CD4-positive, alpha-beta T cell treated with Interleukin-21 for 1 hour (primary cell): ENCODE measurements at regions not wholly inside any gene's neighbourhood (a gene's known extent, or its start where the extent isn't known, plus 50 kb on each side); places are given as distances from the start of the nearest gene placed in this dataset.

Experiments used
- DNase-seq: peaks from one replicate; pipeline ENCODE4 v3.0.0-alpha.2; 2020

GRCh38 chr16:60329108-60329507 lies 1595.0 kb upstream of the GOT2 start:
- no peak for DNase-seq

GRCh38 chr16:60328152-60328551 lies 1594.0 kb upstream of the GOT2 start:
- DNase-seq: no peak

GRCh38 chr16:60318486-60318885 lies 1584.4 kb upstream of the GOT2 start:
- DNase-seq: no peak

GRCh38 chr16:60310846-60311445 lies 1576.8 kb upstream of the GOT2 start:
- no peak for DNase-seq

GRCh38 chr16:60304720-60305119 lies 1570.6 kb upstream of the GOT2 start:
- no peak for DNase-seq

- no peak for DNase-seq
These were observed 1570.0 kb upstream of the GOT2 start for GRCh38 chr16:60304066-60304465.

- DNase-seq: no peak
These were observed 1568.6 kb upstream of the GOT2 start for GRCh38 chr16:60302676-60303075.

- no peak for DNase-seq
These were observed 1568.1 kb upstream of the GOT2 start for GRCh38 chr16:60302261-60302660.

- DNase-seq: no peak
These were observed 1565.2 kb upstream of the GOT2 start for GRCh38 chr16:60299241-60299776.

- no peak for DNase-seq
These were observed 1561.3 kb upstream of the GOT2 start for GRCh38 chr16:60295451-60295850.

- no peak for DNase-seq
These were observed 1551.7 kb upstream of the GOT2 start for GRCh38 chr16:60285794-60286193.

- DNase-seq: no peak
These were observed 1545.0 kb upstream of the GOT2 start for GRCh38 chr16:60279061-60279665.

- no peak for DNase-seq
These were observed 1540.4 kb upstream of the GOT2 start for GRCh38 chr16:60274431-60275019.

GRCh38 chr16:60271781-60272180 lies 1537.7 kb upstream of the GOT2 start:
- DNase-seq: no peak

- DNase-seq: no peak
These were observed 1537.1 kb upstream of the GOT2 start for GRCh38 chr16:60271025-60271771.

- no peak for DNase-seq
These were observed 1527.3 kb upstream of the GOT2 start for GRCh38 chr16:60261425-60261824.

GRCh38 chr16:60259956-60260355 lies 1525.8 kb upstream of the GOT2 start:
- DNase-seq: no peak

- DNase-seq: no peak
These were observed 1512.0 kb upstream of the GOT2 start for GRCh38 chr16:60246086-60246485.

GRCh38 chr16:60241671-60242070 lies 1507.6 kb upstream of the GOT2 start:
- DNase-seq: no peak

GRCh38 chr16:60230666-60231065 lies 1496.5 kb upstream of the GOT2 start:
- DNase-seq: no peak

- DNase-seq: no peak
These were observed 1491.4 kb upstream of the GOT2 start for GRCh38 chr16:60225541-60225940.

- DNase-seq: no peak
These were observed 1483.7 kb upstream of the GOT2 start for GRCh38 chr16:60217787-60218186.

- no peak for DNase-seq
These were observed 1480.2 kb upstream of the GOT2 start for GRCh38 chr16:60214311-60214710.

- DNase-seq: no peak
These were observed 1472.4 kb upstream of the GOT2 start for GRCh38 chr16:60206516-60206915.
